WERI-Rb-1 (cell line): ENCODE measurements at regions not wholly inside any gene's neighbourhood (a gene's known extent, or its start where the extent isn't known, plus 50 kb on each side); places are given as distances from the start of the nearest gene placed in this dataset.
"Not testable (repeated sequence)": the region's sequence is repeated elsewhere in the genome, so short reads cannot be mapped to it uniquely, and the experiment has no call there.

Experiments used
- DNase-seq: peaks from one replicate; pipeline ENCODE4 v3.0.0-alpha.2; 2020
- H3K27ac ChIP-seq: fragments of 250-450 bp; sonication (Bioruptor Pico); 2 replicates; pipeline ENCODE4 v1.5.1; 2020; ENCODE audit warnings: mild to moderate bottlenecking, moderate library complexity
- H3K27me3 ChIP-seq: fragments of 250-450 bp; sonication (Bioruptor Pico); 2 replicates; pipeline ENCODE4 v1.5.1; 2021; ENCODE audit warnings: mild to moderate bottlenecking, low read depth, moderate library complexity; ENCODE audit not compliant: insufficient read depth, severe bottlenecking
- H3K36me3 ChIP-seq: fragments of 250-450 bp; sonication (Bioruptor Pico); 2 replicates; pipeline ENCODE4 v1.5.1; 2020; ENCODE audit warnings: mild to moderate bottlenecking, moderate library complexity
- H3K4me3 ChIP-seq: 2 replicates; pipeline ENCODE4 v1.5.1; 2011; ENCODE audit warnings: low read depth, mild to moderate bottlenecking, control low read depth, low read length
- H3K9me3 ChIP-seq: fragments of 250-450 bp; sonication (Bioruptor Pico); 2 replicates; pipeline ENCODE4 v1.5.1; 2021; ENCODE audit warnings: mild to moderate bottlenecking, moderate library complexity; ENCODE audit not compliant: severe bottlenecking
- TF ChIP-seq, protein P1 (sequence below): IDR thresholded peaks from 2 replicates; pipeline ENCODE4 v1.5.1; 2011; ENCODE audit warnings: low read depth, mild to moderate bottlenecking, control low read depth, inconsistent platforms, low read length

DNA sequence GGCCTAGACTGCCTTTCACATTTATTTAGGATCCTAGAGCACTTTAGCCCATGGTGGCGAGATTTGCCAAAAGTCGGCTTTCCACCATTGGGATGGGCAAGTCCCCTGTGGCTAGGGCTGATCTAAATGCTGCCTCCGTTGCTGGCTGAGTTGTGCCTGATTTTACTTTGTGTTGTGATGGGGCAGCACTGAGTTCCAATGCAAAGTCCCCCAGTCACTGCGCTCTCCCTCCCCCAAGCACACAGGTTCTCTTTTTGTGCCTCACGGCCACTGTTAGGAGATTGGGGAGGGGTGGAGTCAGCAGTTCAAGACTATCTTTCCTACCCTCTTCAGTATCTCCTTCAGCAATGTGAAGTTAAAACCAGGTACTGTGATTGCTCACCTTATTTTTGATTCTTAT is 66.7 kb upstream of the COX20 start:
- H3K4me3 ChIP-seq, result no peak overlapping the region
- H3K27ac ChIP-seq, result no peak overlapping the region
- no peaks in the 10 kb centered on the region for H3K36me3 ChIP-seq
- TF ChIP-seq, protein P1, sequence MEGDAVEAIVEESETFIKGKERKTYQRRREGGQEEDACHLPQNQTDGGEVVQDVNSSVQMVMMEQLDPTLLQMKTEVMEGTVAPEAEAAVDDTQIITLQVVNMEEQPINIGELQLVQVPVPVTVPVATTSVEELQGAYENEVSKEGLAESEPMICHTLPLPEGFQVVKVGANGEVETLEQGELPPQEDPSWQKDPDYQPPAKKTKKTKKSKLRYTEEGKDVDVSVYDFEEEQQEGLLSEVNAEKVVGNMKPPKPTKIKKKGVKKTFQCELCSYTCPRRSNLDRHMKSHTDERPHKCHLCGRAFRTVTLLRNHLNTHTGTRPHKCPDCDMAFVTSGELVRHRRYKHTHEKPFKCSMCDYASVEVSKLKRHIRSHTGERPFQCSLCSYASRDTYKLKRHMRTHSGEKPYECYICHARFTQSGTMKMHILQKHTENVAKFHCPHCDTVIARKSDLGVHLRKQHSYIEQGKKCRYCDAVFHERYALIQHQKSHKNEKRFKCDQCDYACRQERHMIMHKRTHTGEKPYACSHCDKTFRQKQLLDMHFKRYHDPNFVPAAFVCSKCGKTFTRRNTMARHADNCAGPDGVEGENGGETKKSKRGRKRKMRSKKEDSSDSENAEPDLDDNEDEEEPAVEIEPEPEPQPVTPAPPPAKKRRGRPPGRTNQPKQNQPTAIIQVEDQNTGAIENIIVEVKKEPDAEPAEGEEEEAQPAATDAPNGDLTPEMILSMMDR, result no peak
- no peak for DNase-seq
- peaks cover 22% of the 10 kb centered on the region for H3K9me3 ChIP-seq
- no peaks in the 10 kb centered on the region for H3K27me3 ChIP-seq

DNA sequence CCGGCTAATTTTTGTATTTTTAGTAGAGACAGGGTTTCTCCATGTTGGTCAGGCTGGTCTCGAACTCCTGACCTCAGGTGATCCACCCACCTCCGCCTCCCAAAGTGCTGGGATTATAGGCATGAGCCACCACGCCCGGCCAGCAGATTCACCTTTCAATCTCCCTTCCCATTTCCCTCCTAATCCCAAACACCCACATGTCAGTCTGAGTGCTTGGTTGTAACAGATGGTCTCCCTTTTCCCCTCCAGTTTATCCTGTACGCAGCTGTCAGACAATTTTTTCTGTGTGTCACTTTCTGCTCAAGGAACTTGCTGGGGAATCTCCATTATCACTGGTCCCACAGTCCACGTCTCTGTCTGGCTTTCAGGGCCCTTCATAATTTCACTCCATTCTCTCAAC is 64.9 kb upstream of the COX20 start:
- not testable (repeated sequence) for H3K4me3 ChIP-seq
- peak; percentile 90 for DNase-seq

DNA sequence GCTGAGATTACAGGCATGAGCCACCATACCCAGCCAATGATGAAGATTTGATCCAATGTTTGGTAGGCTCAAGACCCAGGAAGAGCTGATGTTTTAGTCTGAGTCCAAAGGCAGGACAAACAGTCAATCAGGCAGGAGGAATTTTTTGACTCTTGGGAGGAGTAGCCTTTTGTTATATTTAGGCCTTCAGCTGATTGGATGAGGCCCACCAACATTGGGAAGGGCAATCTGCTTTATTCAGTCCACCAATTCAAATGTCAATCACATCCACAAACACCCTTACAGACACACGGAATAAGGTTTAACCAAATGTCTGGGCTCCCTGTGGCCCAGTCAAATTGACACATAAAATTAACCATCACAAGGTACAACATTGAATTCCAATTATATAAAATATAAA is 61.9 kb upstream of the COX20 start:
- no peak for DNase-seq
- TF ChIP-seq, protein P1, result no peak
- H3K36me3 ChIP-seq, result no peaks in the 10 kb centered on the region
- no peak overlapping the region for H3K4me3 ChIP-seq
- H3K27me3 ChIP-seq, result no peaks in the 10 kb centered on the region
- no peak overlapping the region for H3K27ac ChIP-seq
- H3K9me3 ChIP-seq, result peaks cover 13% of the 10 kb centered on the region

More for the DNA sequence above, 64.9 kb upstream of the COX20 start:
- not testable (repeated sequence) for H3K27me3 ChIP-seq, H3K36me3 ChIP-seq
- Histone ChIP-seq H3K27ac (peak overlapping the region; percentile 81), H3K9me3 (peaks cover 29% of the 10 kb centered on the region)

DNA sequence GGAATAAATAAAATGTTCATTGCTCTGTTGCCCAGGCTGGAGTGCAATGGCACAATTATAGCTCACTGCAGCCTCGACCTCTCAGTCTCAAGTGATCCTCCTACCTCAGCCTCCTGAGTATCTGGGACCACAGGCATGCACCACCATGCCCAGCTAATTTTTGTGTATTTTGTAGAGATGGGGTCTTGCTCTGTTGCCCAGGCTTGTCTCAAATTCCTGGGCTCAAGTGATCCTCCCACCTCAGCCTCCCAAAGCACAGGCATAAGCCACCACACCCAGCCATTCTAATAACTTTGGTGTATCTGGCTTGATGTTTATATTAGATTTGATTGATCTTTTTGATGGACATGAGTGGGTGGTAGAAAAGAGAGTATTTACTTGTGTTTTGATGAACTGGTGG is 58.7 kb upstream of the COX20 start:
- H3K9me3 ChIP-seq, H3K4me3 ChIP-seq, DNase-seq, H3K27me3 ChIP-seq, H3K36me3 ChIP-seq, H3K27ac ChIP-seq: not testable (repeated sequence)

DNA sequence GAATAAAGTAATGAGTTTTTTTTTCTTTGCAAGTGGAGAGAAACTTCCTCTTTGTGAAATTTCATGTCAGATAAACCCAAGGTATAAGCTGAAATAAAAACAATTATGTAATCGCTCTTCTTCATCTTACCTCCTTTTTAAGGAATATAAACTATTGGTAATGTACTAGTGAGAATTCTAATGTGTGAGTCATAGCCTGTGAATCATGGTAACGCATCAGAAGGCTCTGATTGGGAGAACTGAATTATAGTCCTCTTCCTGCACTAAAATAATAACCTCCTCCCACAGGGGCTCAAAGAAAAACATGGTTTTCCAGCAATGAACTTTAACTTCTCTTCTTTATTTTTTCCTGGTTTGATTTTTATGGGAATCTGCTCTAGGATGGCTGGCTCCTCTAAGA is 57.1 kb upstream of the COX20 start:
- TF ChIP-seq, protein P1, result no peak
- no peak for DNase-seq
- H3K9me3 ChIP-seq, result peaks cover 9% of the 10 kb centered on the region
- H3K27me3 ChIP-seq, result no peaks in the 10 kb centered on the region
- no peaks in the 10 kb centered on the region for H3K36me3 ChIP-seq
- no peak overlapping the region for H3K27ac ChIP-seq
- H3K4me3 ChIP-seq, result no peak overlapping the region

DNA sequence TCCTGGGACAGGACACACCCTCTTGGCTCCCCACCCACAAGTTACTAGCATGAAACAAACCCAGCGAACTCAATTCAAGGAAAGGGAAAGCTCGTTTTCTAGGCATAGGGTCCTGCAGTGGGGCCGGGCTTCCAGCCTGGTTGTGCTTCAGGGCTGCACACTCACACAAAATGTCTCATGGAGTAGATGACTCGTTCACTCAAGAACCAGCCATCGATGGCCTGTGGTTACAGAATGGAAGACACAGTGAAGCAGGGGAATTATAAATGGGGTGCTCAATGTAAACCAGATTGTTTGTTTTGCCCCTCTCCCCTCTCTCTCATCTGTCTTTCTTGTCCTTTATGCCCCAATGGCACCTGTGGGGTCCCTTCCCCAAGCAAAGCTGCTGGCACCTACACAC is 56.0 kb upstream of the COX20 start:
- TF ChIP-seq, protein P1, result no peak
- Histone ChIP-seq H3K27me3 (no peaks in the 10 kb centered on the region), H3K36me3 (no peaks in the 10 kb centered on the region), H3K9me3 (peaks cover 5% of the 10 kb centered on the region), H3K4me3 (no peak overlapping the region), H3K27ac (no peak overlapping the region)
- DNase-seq, result no peak

DNA sequence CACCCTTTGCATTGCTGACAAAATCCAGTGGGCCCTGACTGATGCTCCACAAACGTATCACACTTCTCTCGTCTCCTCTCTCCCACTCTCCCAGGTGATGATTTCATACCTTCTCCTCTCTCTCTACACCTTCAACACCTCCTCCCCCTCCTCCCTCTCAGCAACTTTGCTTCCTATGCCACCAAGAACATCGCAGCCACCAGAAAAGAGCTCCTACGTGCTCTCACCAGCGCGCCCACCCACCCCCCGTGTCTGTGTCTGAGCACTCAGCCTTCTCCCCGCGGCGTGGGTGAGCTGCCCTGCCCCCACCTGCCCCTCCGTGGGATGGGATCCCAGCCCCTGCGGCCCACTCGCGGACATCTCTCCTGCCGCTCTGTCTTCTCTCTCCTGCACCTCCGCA is 55.1 kb upstream of the COX20 start:
- H3K4me3 ChIP-seq, result no peak overlapping the region
- TF ChIP-seq, protein P1, result no peak
- H3K27me3 ChIP-seq, result no peaks in the 10 kb centered on the region
- no peak overlapping the region for H3K27ac ChIP-seq
- H3K9me3 ChIP-seq, result no peaks in the 10 kb centered on the region
- no peaks in the 10 kb centered on the region for H3K36me3 ChIP-seq
- DNase-seq, result no peak
